WTC11 (cell line): ENCODE measurements at regions not wholly inside any gene's neighbourhood (a gene's known extent, or its start where the extent isn't known, plus 50 kb on each side); places are given as distances from the start of the nearest gene placed in this dataset.

Source experiments
- CBFB ChIP-seq: sonication (generic); formaldehyde crosslinking; IDR thresholded peaks from 2 replicates; pipeline ENCODE4 v1.8.1; 2022; ENCODE audit warnings: mild to moderate bottlenecking, low read depth, missing genetic modification reagents
- MAX ChIP-seq: sonication (generic); formaldehyde crosslinking; IDR thresholded peaks from 2 replicates; pipeline ENCODE4 v1.8.0; 2022; ENCODE audit warnings: mild to moderate bottlenecking, missing genetic modification reagents
- NR1H2 ChIP-seq: sonication (generic); formaldehyde crosslinking; IDR thresholded peaks from 2 replicates; pipeline ENCODE4 v1.9.0; 2021; ENCODE audit warnings: mild to moderate bottlenecking, moderate library complexity, missing genetic modification reagents
- TCF7 ChIP-seq: sonication (generic); formaldehyde crosslinking; IDR thresholded peaks from 2 replicates; pipeline ENCODE4 v1.8.0; 2022; ENCODE audit warnings: mild to moderate bottlenecking, low read depth, missing genetic modification reagents, moderate library complexity
- ZNF532 ChIP-seq: fragments of 250-450 bp; sonication (Bioruptor Pico); IDR thresholded peaks from 2 replicates; pipeline ENCODE4 v1.9.0; 2021; ENCODE audit warnings: mild to moderate bottlenecking, borderline replicate concordance
- TF ChIP-seq, protein P1 (sequence below): fragments of 200-600 bp; IDR thresholded peaks from 2 replicates; pipeline ENCODE4 v1.8.0; 2022; ENCODE audit warnings: antibody characterized with exemption

GRCh38 chr2:168355121-168355520 is 101.0 kb upstream of the CERS6 start:
- TF ChIP-seq ZNF532 (CRISPR knock-in tag), result no peak
- TF ChIP-seq, protein P1, sequence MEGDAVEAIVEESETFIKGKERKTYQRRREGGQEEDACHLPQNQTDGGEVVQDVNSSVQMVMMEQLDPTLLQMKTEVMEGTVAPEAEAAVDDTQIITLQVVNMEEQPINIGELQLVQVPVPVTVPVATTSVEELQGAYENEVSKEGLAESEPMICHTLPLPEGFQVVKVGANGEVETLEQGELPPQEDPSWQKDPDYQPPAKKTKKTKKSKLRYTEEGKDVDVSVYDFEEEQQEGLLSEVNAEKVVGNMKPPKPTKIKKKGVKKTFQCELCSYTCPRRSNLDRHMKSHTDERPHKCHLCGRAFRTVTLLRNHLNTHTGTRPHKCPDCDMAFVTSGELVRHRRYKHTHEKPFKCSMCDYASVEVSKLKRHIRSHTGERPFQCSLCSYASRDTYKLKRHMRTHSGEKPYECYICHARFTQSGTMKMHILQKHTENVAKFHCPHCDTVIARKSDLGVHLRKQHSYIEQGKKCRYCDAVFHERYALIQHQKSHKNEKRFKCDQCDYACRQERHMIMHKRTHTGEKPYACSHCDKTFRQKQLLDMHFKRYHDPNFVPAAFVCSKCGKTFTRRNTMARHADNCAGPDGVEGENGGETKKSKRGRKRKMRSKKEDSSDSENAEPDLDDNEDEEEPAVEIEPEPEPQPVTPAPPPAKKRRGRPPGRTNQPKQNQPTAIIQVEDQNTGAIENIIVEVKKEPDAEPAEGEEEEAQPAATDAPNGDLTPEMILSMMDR, result no peak
- TF ChIP-seq NR1H2, result no peak
- TF ChIP-seq TCF7 (CRISPR knock-in tag), result no peak
- TF ChIP-seq MAX, result no peak
- no peak for TF ChIP-seq CBFB (CRISPR knock-in tag)
